ENCODE measurements at regions not wholly inside any gene's neighbourhood (a gene's known extent, or its start where the extent isn't known, plus 50 kb on each side); places are given as distances from the start of the nearest gene placed in this dataset.

GRCh38 chr2:56784046-56784445, 600.3 kb downstream of the CCDC85A start:
- H3K27me3 Mint-ChIP-seq: no peaks in the 10 kb centered on the region
- CTCF ChIA-PET: no interaction called here
- H3K4me3 Mint-ChIP-seq: no peak overlapping the region
- intact Hi-C loops (cut with micrococcal nuclease): no loop called here
- no peaks in the 10 kb centered on the region for H3K4me1 Mint-ChIP-seq (ENCODE audit: low read depth)
- H3K9me3 Mint-ChIP-seq: peaks cover 7% of the 10 kb centered on the region
- H3K27ac Mint-ChIP-seq: no peak overlapping the region
- no peak for ATAC-seq
- POLR2A ChIA-PET: no interaction called here
- no peak for TF ChIP-seq CTCF (IDR thresholded peaks at IDR 0.05)
- H3K36me3 Mint-ChIP-seq (ENCODE audit: low read depth): no peaks in the 10 kb centered on the region
- no peak for DNase-seq

DNA sequence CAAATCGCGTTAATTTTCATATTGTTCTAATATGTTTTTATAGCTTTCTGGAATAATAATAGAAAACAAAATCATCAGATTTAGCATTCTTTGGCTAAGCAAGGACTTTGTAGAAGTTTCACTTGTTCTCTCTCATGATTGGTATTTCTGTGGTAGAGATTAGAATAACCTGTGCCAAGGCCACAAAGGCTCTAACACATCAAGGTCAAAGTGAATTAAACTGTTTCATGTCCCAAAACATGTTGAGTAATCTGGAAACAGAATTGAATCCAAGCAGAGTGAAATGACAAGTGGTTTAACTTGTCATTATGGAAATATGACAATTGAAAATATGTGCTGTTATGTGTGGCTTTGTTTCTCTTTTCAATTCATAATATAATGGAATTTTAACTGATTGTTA, 617.4 kb downstream of the CCDC85A start:
- no peaks in the 10 kb centered on the region for H3K36me3 Mint-ChIP-seq (ENCODE audit: low read depth)
- intact Hi-C loops (cut with micrococcal nuclease): no loop called here
- H3K4me3 Mint-ChIP-seq: no peak overlapping the region
- ChIA-PET CTCF (no interaction called here), POLR2A (interaction anchor here (0.6 kb wide), 1 partner anchor 371 kb away, joined by 4 read pairs; no protein-coding TSS in a partner anchor)
- TF ChIP-seq CTCF (IDR thresholded peaks at IDR 0.05): no peak
- no peaks in the 10 kb centered on the region for H3K4me1 Mint-ChIP-seq (ENCODE audit: low read depth)
- H3K9me3 Mint-ChIP-seq: peaks cover 19% of the 10 kb centered on the region
- no peaks in the 10 kb centered on the region for H3K27me3 Mint-ChIP-seq
- ATAC-seq: no peak
- no peak for DNase-seq
- no peak overlapping the region for H3K27ac Mint-ChIP-seq

DNA sequence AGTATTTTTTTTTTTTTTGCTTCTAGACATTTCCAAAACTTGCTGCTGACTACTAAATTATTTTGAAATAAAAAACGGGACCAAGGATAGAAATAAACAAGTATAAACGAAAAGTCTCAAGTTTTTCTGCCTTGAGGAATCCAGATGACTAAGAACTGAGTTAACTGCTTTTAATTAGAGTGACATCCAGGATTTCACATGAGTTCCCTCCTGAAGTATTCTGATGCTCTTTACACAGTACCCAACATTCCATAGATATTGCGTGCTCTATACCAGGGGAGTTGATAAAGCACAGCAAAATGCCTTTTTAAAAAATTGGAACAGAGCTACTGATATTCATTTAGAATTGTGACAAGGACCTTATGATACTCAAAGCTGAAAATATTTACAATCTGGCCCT, 618.0 kb downstream of the CCDC85A start:
- Mint-ChIP-seq H3K4me3 (no peak overlapping the region), H3K4me1 (ENCODE audit: low read depth) (no peaks in the 10 kb centered on the region), H3K36me3 (ENCODE audit: low read depth) (no peaks in the 10 kb centered on the region), H3K27ac (no peak overlapping the region), H3K9me3 (peaks cover 19% of the 10 kb centered on the region), H3K27me3 (no peaks in the 10 kb centered on the region)
- ChIA-PET POLR2A (no interaction called here), CTCF (no interaction called here)
- DNase-seq (no peak), ATAC-seq (no peak)
- TF ChIP-seq CTCF (IDR thresholded peaks at IDR 0.05): no peak
- intact Hi-C loops (cut with micrococcal nuclease): no loop called here

DNA sequence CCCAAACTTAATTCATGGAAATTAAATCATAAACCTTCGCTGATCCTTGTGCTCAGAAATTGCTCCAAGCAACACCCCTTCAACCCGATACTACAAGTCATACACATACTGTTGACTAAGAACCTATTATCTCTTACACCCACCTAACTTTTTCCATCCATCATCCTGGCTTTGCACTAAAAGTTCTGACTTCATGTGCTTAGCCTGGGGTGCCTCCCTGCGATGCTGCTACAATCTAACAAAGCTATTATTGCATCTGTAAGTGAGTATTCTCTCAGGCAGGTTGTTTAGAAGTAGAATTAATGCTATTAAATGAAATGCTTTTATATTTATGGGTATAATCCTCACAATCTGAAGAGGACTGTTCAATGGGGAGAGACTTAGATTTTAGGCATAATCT, 619.8 kb downstream of the CCDC85A start:
- H3K36me3 Mint-ChIP-seq (ENCODE audit: low read depth): no peaks in the 10 kb centered on the region
- ATAC-seq (no peak), DNase-seq (no peak)
- POLR2A ChIA-PET: no interaction called here
- no peak for TF ChIP-seq CTCF (IDR thresholded peaks at IDR 0.05)
- no peak overlapping the region for H3K27ac Mint-ChIP-seq
- H3K9me3 Mint-ChIP-seq: peaks cover 18% of the 10 kb centered on the region
- H3K27me3 Mint-ChIP-seq: no peaks in the 10 kb centered on the region
- CTCF ChIA-PET: no interaction called here
- no peak overlapping the region for H3K4me3 Mint-ChIP-seq
- intact Hi-C loops (cut with micrococcal nuclease): no loop called here
- H3K4me1 Mint-ChIP-seq (ENCODE audit: low read depth): no peaks in the 10 kb centered on the region

DNA sequence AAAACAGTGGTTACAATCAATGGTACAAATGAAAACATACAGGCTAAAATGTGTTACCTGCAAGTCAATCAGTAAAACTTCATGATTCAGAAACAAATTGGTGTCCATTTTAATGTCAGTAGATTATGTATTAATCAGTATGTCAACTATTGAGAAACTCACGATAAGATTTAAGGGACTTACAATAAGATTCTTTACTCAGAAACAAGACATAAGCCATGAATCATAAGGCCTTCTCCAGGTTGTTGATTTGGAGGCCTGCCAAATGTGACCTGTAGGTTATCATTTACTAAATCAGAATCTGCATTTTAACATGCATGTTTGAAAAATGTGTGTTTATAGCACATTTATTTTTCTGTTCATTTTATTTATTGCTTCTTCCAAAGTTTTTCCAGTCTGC, 623.1 kb downstream of the CCDC85A start:
- Mint-ChIP-seq H3K9me3 (peaks cover 11% of the 10 kb centered on the region), H3K27ac (no peak overlapping the region), H3K36me3 (ENCODE audit: low read depth) (no peaks in the 10 kb centered on the region), H3K4me3 (no peak overlapping the region), H3K4me1 (ENCODE audit: low read depth) (no peaks in the 10 kb centered on the region), H3K27me3 (no peaks in the 10 kb centered on the region)
- CTCF ChIA-PET: no interaction called here
- intact Hi-C loops (cut with micrococcal nuclease): no loop called here
- POLR2A ChIA-PET: no interaction called here
- no peak for ATAC-seq
- no peak for TF ChIP-seq CTCF (IDR thresholded peaks at IDR 0.05)
- no peak for DNase-seq

Measured in activated CD8-positive, alpha-beta T cell treated with anti-CD3 and anti-CD28 coated beads for 36 hours (primary cell).